Lower lobe of right lung (tissue), 2 donors: ENCODE measurements at regions not wholly inside any gene's neighbourhood (a gene's known extent, or its start where the extent isn't known, plus 50 kb on each side); places are given as distances from the start of the nearest gene placed in this dataset.

Experiments
- ATAC-seq, 2 donors: fragments of 200-7000 bp; cut with Tn5 transposase; one replicate each; pipeline ENCODE4 v1.9.1; 2020 to 2022; ENCODE audit warnings: mild to moderate bottlenecking in 2 of 2, moderate library complexity in 2 of 2
- DNase-seq: peaks from one replicate; pipeline ENCODE4 v3.0.0-alpha.2; 2020
- H3K27ac ChIP-seq: fragments of 200-600 bp; one replicate; pipeline ENCODE4 v1.8.0; 2022
- H3K27me3 ChIP-seq: fragments of 200-600 bp; one replicate; pipeline ENCODE4 v1.8.0; 2022; ENCODE audit warnings: low read depth
- H3K36me3 ChIP-seq: fragments of 200-600 bp; one replicate; pipeline ENCODE4 v1.8.0; 2022; ENCODE audit warnings: mild to moderate bottlenecking
- H3K4me1 ChIP-seq: fragments of 200-600 bp; one replicate; pipeline ENCODE4 v1.8.0; 2022
- H3K4me3 ChIP-seq: fragments of 200-600 bp; one replicate; pipeline ENCODE4 v1.8.0; 2022; ENCODE audit warnings: mild to moderate bottlenecking
- H3K9me3 ChIP-seq: fragments of 200-600 bp; one replicate; pipeline ENCODE4 v1.8.0; 2022
- CTCF ChIP-seq: fragments of 200-600 bp; IDR thresholded peaks from one replicate; pipeline ENCODE4 v1.8.0; 2022; ENCODE audit warnings: antibody characterized with exemption, mild to moderate bottlenecking
- intact Hi-C: fragments of 100-400 bp; cut with DNase I; formaldehyde crosslinking; loops from one replicate; pipeline ENCODE4 v1.11.0; 2022
- donor health status: DM: no; HTN: yes; CAD: no; lungs with severe emphysema.

GRCh38 chr5:3268760-3269330 is 326.8 kb upstream of the IRX1 start:
- Histone ChIP-seq H3K36me3 (no peaks in the 10 kb centered on the region), H3K9me3 (no peaks in the 10 kb centered on the region), H3K27ac (no peak overlapping the region), H3K4me1 (no peaks in the 10 kb centered on the region), H3K27me3 (no peaks in the 10 kb centered on the region), H3K4me3 (no peak overlapping the region)
- TF ChIP-seq CTCF = no peak
- intact Hi-C loops = no loop called here
- ATAC-seq (peak in 1 of 2 donors; percentile 11), DNase-seq (no peak)

DNA sequence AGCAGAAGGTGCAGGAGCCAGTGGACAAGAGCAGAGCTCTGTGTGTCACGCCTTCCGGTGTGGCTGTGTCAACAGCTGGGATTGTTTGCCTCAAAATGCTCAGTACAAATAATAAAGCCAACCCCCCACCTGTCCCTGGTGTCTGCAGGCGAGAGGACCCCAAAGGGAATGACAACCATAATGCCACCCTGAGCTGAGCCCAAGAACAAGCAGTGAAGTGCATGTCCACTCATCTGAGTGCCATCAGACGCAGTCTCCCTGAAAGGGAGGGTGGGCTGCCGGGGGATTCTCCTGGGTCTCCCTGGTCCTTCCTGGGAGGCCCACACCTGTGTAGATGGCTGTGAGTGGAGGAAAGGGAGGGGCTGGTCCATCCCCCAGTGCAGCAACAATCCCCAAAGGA is 328.8 kb upstream of the IRX1 start:
- DNase-seq (no peak), ATAC-seq (no peak)
- Histone ChIP-seq H3K27ac (no peak overlapping the region), H3K4me3 (no peak overlapping the region), H3K36me3 (no peaks in the 10 kb centered on the region), H3K4me1 (no peaks in the 10 kb centered on the region), H3K9me3 (no peaks in the 10 kb centered on the region), H3K27me3 (no peaks in the 10 kb centered on the region)
- TF ChIP-seq CTCF = no peak
- intact Hi-C loops = no loop called here

DNA sequence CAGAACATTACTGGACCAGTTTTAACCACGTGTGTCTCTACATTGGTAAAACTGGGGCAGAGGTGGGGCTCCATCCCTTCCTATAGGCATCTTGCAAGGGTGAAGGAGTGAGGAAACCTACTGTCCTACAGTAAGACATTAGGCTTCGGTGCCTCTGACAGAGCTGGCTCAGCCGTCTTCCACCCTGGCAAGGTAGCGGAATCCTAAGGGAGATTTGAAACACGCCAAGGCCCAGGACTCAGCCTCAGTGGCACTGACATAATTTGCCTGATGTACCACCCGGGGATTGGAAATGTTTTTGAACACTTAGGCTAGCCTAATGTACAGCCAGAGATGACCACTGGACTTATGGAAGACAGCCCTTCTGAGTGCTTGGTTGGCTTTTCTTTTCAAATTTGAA is 329.7 kb upstream of the IRX1 start:
- intact Hi-C loops = no loop called here
- Histone ChIP-seq H3K4me3 (no peak overlapping the region), H3K27ac (no peak overlapping the region), H3K4me1 (no peaks in the 10 kb centered on the region), H3K36me3 (no peaks in the 10 kb centered on the region), H3K27me3 (no peaks in the 10 kb centered on the region), H3K9me3 (no peaks in the 10 kb centered on the region)
- TF ChIP-seq CTCF = no peak
- DNase-seq = no peak
- ATAC-seq = no peak

DNA sequence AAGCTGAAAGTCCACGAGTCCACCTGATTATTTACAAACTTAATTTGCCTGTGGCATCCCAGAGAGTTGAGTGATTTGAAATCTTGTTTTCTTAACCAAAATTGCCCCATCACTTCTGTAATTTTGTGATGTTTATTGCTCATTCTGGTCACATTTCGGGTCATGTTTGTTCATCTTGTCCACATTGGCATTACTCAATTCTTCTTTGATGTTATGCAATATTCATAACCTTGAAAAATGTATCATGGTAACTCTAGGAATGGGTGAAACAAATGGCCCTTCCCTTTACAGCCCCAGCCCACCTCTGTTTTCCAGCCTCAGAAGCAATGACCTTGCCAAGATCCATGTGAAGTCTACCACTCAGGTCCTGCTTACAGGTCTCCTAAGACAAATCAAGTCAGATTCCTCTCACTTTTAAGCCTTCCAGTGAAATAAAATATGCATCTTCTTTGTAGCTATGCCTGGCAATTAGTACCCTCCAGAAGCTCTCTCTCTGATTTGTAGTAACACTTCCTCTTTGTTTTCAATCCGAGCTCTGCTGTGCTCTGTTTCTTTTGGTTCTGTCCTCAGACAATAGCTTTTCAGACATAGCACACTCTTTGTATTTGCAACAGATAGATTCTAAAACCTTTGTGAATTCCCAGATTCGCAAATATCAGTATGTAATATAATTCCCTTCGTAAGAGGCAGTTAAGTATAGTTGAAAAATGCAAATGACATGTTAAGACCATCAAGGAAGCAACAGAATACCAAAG is 330.3 kb upstream of the IRX1 start:
- Histone ChIP-seq H3K27ac (no peak overlapping the region), H3K27me3 (no peaks in the 10 kb centered on the region), H3K9me3 (no peaks in the 10 kb centered on the region), H3K4me3 (no peak overlapping the region), H3K4me1 (no peaks in the 10 kb centered on the region), H3K36me3 (no peaks in the 10 kb centered on the region)
- DNase-seq (no peak), ATAC-seq (no peak)
- intact Hi-C loops = no loop called here
- TF ChIP-seq CTCF = no peak

- Histone ChIP-seq H3K4me3 (no peak overlapping the region), H3K4me1 (no peaks in the 10 kb centered on the region), H3K36me3 (no peaks in the 10 kb centered on the region), H3K27me3 (no peaks in the 10 kb centered on the region), H3K27ac (no peak overlapping the region), H3K9me3 (no peaks in the 10 kb centered on the region)
- ATAC-seq (no peak), DNase-seq (no peak)
- intact Hi-C loops = no loop called here
- no peak for TF ChIP-seq CTCF
Measured at GRCh38 chr5:3262451-3262850, 333.2 kb upstream of the IRX1 start.
